ENCODE measurements at regions not wholly inside any gene's neighbourhood (a gene's known extent, or its start where the extent isn't known, plus 50 kb on each side); places are given as distances from the start of the nearest gene placed in this dataset.

GRCh38 chr20:60481743-60482133, 523.5 kb downstream of the CDH26 start:
- no peaks in the 10 kb centered on the region for H3K4me1 Mint-ChIP-seq (ENCODE audit: low read depth)
- intact Hi-C loops (cut with micrococcal nuclease) = no loop called here
- no peaks in the 10 kb centered on the region for H3K36me3 Mint-ChIP-seq (ENCODE audit: low read depth)
- DNase-seq (no peak), ATAC-seq (no peak)
- no peaks in the 10 kb centered on the region for H3K9me3 Mint-ChIP-seq
- TF ChIP-seq, protein P1, sequence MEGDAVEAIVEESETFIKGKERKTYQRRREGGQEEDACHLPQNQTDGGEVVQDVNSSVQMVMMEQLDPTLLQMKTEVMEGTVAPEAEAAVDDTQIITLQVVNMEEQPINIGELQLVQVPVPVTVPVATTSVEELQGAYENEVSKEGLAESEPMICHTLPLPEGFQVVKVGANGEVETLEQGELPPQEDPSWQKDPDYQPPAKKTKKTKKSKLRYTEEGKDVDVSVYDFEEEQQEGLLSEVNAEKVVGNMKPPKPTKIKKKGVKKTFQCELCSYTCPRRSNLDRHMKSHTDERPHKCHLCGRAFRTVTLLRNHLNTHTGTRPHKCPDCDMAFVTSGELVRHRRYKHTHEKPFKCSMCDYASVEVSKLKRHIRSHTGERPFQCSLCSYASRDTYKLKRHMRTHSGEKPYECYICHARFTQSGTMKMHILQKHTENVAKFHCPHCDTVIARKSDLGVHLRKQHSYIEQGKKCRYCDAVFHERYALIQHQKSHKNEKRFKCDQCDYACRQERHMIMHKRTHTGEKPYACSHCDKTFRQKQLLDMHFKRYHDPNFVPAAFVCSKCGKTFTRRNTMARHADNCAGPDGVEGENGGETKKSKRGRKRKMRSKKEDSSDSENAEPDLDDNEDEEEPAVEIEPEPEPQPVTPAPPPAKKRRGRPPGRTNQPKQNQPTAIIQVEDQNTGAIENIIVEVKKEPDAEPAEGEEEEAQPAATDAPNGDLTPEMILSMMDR (IDR thresholded peaks at IDR 0.05) = no peak
- ChIA-PET POLR2A (no interaction called here), CTCF (no interaction called here)
- peaks cover 4% of the 10 kb centered on the region for H3K27me3 Mint-ChIP-seq
- no peak overlapping the region for H3K27ac Mint-ChIP-seq
- no peak overlapping the region for H3K4me3 Mint-ChIP-seq

- Mint-ChIP-seq H3K4me1 (ENCODE audit: low read depth) (no peaks in the 10 kb centered on the region), H3K4me3 (no peak overlapping the region), H3K9me3 (no peaks in the 10 kb centered on the region), H3K36me3 (ENCODE audit: low read depth) (no peaks in the 10 kb centered on the region), H3K27ac (no peak overlapping the region), H3K27me3 (peaks cover 4% of the 10 kb centered on the region)
- TF ChIP-seq, protein P1 (IDR thresholded peaks at IDR 0.05) = no peak
- ChIA-PET POLR2A (no interaction called here), CTCF (no interaction called here)
- intact Hi-C loops (cut with micrococcal nuclease) = no loop called here
- ATAC-seq = no peak
- no peak for DNase-seq
Measured at GRCh38 chr20:60482221-60483008, 524.2 kb downstream of the CDH26 start.

DNA sequence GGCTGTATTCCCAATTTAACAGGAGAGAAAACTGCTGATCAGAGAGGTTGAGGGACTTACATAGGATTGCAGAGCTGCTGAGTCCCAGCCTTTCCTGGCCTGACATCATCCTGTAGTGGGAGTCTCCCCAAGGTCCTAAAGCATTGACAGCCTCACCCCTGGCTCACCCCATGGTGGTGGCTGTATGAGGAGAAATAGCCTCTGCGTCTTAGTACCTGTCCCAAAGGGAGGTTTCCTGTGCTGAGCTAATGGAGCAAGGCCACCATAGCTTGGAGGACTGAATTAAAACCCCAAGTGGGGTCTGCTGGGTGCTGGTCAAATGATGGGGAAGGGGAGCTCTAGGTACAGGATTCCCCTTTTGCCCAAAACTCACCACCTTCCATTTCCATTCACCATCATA, 525.1 kb downstream of the CDH26 start:
- no peak overlapping the region for H3K27ac Mint-ChIP-seq
- DNase-seq = no peak
- no peak overlapping the region for H3K4me3 Mint-ChIP-seq
- intact Hi-C loops (cut with micrococcal nuclease) = no loop called here
- CTCF ChIA-PET = no interaction called here
- H3K27me3 Mint-ChIP-seq = peaks cover 3% of the 10 kb centered on the region
- H3K36me3 Mint-ChIP-seq (ENCODE audit: low read depth) = no peaks in the 10 kb centered on the region
- TF ChIP-seq, protein P1 (IDR thresholded peaks at IDR 0.05) = no peak
- ATAC-seq = no peak
- H3K9me3 Mint-ChIP-seq = no peaks in the 10 kb centered on the region
- no peaks in the 10 kb centered on the region for H3K4me1 Mint-ChIP-seq (ENCODE audit: low read depth)
- POLR2A ChIA-PET = interaction anchor here (1.0 kb wide), 1 partner anchor 66 kb away, joined by 3 read pairs; no protein-coding TSS in a partner anchor

GRCh38 chr20:60484316-60484715, 526.1 kb downstream of the CDH26 start:
- Mint-ChIP-seq H3K9me3 (no peaks in the 10 kb centered on the region), H3K4me3 (no peak overlapping the region), H3K4me1 (ENCODE audit: low read depth) (no peaks in the 10 kb centered on the region), H3K27ac (no peak overlapping the region), H3K36me3 (ENCODE audit: low read depth) (no peaks in the 10 kb centered on the region), H3K27me3 (peaks cover 3% of the 10 kb centered on the region)
- intact Hi-C loops (cut with micrococcal nuclease) = no loop called here
- TF ChIP-seq, protein P1 (IDR thresholded peaks at IDR 0.05) = no peak
- ATAC-seq (no peak), DNase-seq (no peak)
- ChIA-PET CTCF (no interaction called here), POLR2A (no interaction called here)

- H3K9me3 Mint-ChIP-seq = no peaks in the 10 kb centered on the region
- H3K27ac Mint-ChIP-seq = no peak overlapping the region
- no peak for ATAC-seq
Measured at GRCh38 chr20:60485012-60485760, 527.0 kb downstream of the CDH26 start.

More at GRCh38 chr20:60485012-60485760, 527.0 kb downstream of the CDH26 start:
- TF ChIP-seq, protein P1 (IDR thresholded peaks at IDR 0.05) = no peak
- CTCF ChIA-PET = no interaction called here
- Mint-ChIP-seq H3K36me3 (ENCODE audit: low read depth) (no peaks in the 10 kb centered on the region), H3K27me3 (peaks cover 3% of the 10 kb centered on the region), H3K4me3 (no peak overlapping the region), H3K4me1 (ENCODE audit: low read depth) (no peaks in the 10 kb centered on the region)
- DNase-seq = no peak
- POLR2A ChIA-PET = interaction anchor here (0.6 kb wide), 1 partner anchor 42 kb away, joined by 3 read pairs; no protein-coding TSS in a partner anchor
- intact Hi-C loops (cut with micrococcal nuclease) = no loop called here

Measured in activated CD8-positive, alpha-beta T cell treated with anti-CD3 and anti-CD28 coated beads for 36 hours (primary cell).